Breast epithelium (tissue), 4 donors: ENCODE measurements at regions not wholly inside any gene's neighbourhood (a gene's known extent, or its start where the extent isn't known, plus 50 kb on each side); places are given as distances from the start of the nearest gene placed in this dataset.

ENCODE experiments used
- DNase-seq, 2 donors: peaks; one replicate each; pipeline ENCODE4 v3.0.0-alpha.2; 2019; ENCODE audit warnings: low spot score in 2 of 2
- H3K27ac ChIP-seq, 2 donors: fragments of 200-600 bp; sonication (generic) in 1 of 2; one replicate each; pipeline ENCODE4 v1.5.1; 2016 to 2019; ENCODE audit warnings: mild to moderate bottlenecking in 1 of 2
- H3K27me3 ChIP-seq, 2 donors: fragments of 200-600 bp; sonication (generic) in 1 of 2; one replicate each; pipeline versions ENCODE4 v1.5.1 to v1.6.0; 2017 to 2019; ENCODE audit warnings: control low read depth in 1 of 2, mild to moderate bottlenecking in 1 of 2
- H3K36me3 ChIP-seq: fragments of 200-600 bp; one replicate; pipeline ENCODE4 v1.5.1; 2019
- H3K4me1 ChIP-seq, 2 donors: fragments of 200-600 bp; sonication (generic); one replicate each; pipeline ENCODE4 v1.5.1; 2016 to 2019; ENCODE audit warnings: control low read depth in 1 of 2
- H3K4me3 ChIP-seq, 3 donors: fragments of 200-600 bp; sonication (generic); 1 replicate in 2 of 3; 2 replicates in 1 of 3; pipeline ENCODE4 v1.5.1; 2016 to 2019; ENCODE audit warnings: mild to moderate bottlenecking in 3 of 3, moderate library complexity in 2 of 3
- H3K9me3 ChIP-seq, 2 donors: fragments of 200-600 bp; sonication (generic) in 1 of 2; one replicate each; pipeline ENCODE4 v1.5.1; 2016 to 2019; ENCODE audit warnings: control low read depth in 1 of 2
- POLR2A ChIP-seq: fragments of 450-650 bp; IDR thresholded peaks from one replicate; pipeline ENCODE4 v1.6.1; 2016; ENCODE audit warnings: antibody characterized with exemption, mild to moderate bottlenecking, moderate library complexity
- POLR2AphosphoS5 ChIP-seq, 3 donors: sonication (generic); formaldehyde crosslinking; IDR thresholded peaks; one replicate each; pipeline ENCODE4 v1.6.1; 2017; ENCODE audit warnings: antibody characterized with exemption in 3 of 3
- intact Hi-C: fragments of 100-400 bp; cut with DNase I; formaldehyde crosslinking; loops from one replicate; pipeline ENCODE4 v1.15.1; 2023; ENCODE audit warnings: low total_unique reads
- TF ChIP-seq, protein P1 (sequence below), 3 donors: fragments of 450-650 bp; IDR thresholded peaks; one replicate each; pipeline ENCODE4 v1.5.1; 2016 to 2017; ENCODE audit warnings: antibody characterized with exemption in 3 of 3, mild to moderate bottlenecking in 3 of 3, moderate library complexity in 3 of 3

DNA sequence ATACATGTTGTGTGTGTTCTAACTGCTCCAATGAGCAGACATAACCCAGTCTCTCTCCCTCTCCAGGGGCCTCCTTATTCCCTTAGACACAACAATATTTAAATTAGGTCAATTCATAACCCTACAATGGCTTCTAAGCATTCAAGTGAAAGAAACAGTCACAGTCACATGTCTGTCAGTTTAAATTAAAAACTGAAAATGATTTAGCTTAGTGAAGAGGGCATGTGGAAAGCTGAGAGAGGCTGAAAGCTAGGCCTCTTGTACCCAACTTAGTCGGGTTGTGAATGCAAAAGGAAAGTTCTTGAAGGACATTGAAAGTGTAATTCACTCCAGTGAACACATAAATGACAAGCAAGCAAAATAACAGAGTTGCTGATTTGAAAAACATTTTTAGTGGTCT, 1519.6 kb downstream of the OTOL1 start:
- no peak for DNase-seq
- intact Hi-C loops: no loop called here
- H3K36me3 ChIP-seq: no peaks in the 10 kb centered on the region
- no peaks in the 10 kb centered on the region for H3K27me3 ChIP-seq
- TF ChIP-seq, protein P1, sequence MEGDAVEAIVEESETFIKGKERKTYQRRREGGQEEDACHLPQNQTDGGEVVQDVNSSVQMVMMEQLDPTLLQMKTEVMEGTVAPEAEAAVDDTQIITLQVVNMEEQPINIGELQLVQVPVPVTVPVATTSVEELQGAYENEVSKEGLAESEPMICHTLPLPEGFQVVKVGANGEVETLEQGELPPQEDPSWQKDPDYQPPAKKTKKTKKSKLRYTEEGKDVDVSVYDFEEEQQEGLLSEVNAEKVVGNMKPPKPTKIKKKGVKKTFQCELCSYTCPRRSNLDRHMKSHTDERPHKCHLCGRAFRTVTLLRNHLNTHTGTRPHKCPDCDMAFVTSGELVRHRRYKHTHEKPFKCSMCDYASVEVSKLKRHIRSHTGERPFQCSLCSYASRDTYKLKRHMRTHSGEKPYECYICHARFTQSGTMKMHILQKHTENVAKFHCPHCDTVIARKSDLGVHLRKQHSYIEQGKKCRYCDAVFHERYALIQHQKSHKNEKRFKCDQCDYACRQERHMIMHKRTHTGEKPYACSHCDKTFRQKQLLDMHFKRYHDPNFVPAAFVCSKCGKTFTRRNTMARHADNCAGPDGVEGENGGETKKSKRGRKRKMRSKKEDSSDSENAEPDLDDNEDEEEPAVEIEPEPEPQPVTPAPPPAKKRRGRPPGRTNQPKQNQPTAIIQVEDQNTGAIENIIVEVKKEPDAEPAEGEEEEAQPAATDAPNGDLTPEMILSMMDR (IDR thresholded peaks at IDR 0.05): no peak
- TF ChIP-seq POLR2AphosphoS5 (IDR thresholded peaks at IDR 0.05) (no peak), POLR2A (no peak)
- no peak overlapping the region for H3K27ac ChIP-seq
- no peaks in the 10 kb centered on the region for H3K9me3 ChIP-seq
- H3K4me3 ChIP-seq: no peak overlapping the region
- no peaks in the 10 kb centered on the region for H3K4me1 ChIP-seq

DNA sequence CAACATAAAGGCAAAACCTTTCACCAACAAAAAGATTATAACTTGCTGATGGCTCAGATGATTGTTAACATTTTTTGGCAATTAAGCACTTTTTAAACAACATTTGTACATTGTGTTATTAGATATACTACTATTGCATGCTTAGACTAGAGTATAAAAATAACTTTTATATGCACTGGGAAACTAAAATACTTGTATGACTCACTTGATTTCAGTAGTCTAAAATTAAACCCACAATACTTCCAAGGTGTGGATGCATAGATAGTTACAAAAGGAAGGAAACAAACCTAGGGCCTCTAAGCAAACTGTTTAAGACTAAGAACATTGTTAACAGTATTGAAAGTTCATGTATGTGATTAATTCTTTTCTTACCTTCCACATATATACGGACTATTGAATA, 1521.5 kb downstream of the OTOL1 start:
- no peak overlapping the region for H3K27ac ChIP-seq
- no peaks in the 10 kb centered on the region for H3K36me3 ChIP-seq
- no peak overlapping the region for H3K4me3 ChIP-seq
- no peaks in the 10 kb centered on the region for H3K27me3 ChIP-seq
- no peaks in the 10 kb centered on the region for H3K9me3 ChIP-seq
- TF ChIP-seq POLR2A: no peak
- no peak for TF ChIP-seq POLR2AphosphoS5 (IDR thresholded peaks at IDR 0.05)
- TF ChIP-seq, protein P1 (IDR thresholded peaks at IDR 0.05): no peak
- no peaks in the 10 kb centered on the region for H3K4me1 ChIP-seq
- intact Hi-C loops: no loop called here
- no peak for DNase-seq

DNA sequence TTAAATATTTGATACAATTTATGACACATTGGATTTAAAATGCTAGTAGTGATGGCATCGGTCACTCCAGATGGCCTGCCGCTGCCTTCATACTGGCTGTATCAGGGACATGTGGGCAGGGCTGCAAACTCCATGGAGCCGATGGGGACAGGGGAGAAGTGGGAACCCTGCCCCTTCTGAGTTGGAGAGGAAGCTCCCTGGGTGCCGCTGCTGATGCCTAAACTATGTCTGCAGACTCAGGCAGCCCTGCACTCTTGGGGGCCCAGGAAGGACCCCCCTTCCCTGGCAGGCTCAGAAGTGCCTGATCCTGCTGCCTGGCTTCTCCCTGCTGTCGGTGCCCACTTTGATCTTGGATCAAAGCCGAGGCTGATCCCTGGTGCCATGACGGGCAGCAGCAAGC, 1522.1 kb downstream of the OTOL1 start:
- no peaks in the 10 kb centered on the region for H3K9me3 ChIP-seq
- intact Hi-C loops: no loop called here

DNA sequence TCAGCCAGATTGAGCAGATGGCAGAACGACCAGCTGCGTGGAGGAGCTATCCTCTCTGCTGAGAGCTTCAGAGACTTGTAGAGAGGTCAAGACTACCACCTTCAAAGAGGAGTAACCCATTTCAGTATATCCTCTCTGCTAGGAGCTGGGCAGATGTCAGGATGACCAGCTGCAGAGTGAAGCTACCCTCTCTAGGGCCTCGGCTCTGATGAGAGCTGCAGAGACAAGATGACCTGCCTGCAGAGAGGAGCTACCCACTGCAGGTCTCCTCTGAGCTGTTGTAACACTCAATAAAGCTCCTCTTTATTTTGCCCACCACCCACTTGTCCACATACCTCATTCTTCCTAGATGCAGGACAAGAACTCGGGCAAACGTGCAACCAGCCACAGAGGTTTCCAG, 1522.7 kb downstream of the OTOL1 start:
- H3K27ac ChIP-seq: no peak overlapping the region
- H3K36me3 ChIP-seq: no peaks in the 10 kb centered on the region
- no peaks in the 10 kb centered on the region for H3K9me3 ChIP-seq
- intact Hi-C loops: no loop called here
- DNase-seq: no peak
- TF ChIP-seq POLR2AphosphoS5 (IDR thresholded peaks at IDR 0.05): no peak
- H3K4me1 ChIP-seq: no peaks in the 10 kb centered on the region
- H3K27me3 ChIP-seq: no peaks in the 10 kb centered on the region
- H3K4me3 ChIP-seq: no peak overlapping the region

More for the DNA sequence above, 1522.1 kb downstream of the OTOL1 start:
- TF ChIP-seq POLR2AphosphoS5 (IDR thresholded peaks at IDR 0.05) (no peak), POLR2A (no peak)
- TF ChIP-seq, protein P1 (IDR thresholded peaks at IDR 0.05): no peak
- Histone ChIP-seq H3K36me3 (no peaks in the 10 kb centered on the region), H3K27ac (no peak overlapping the region), H3K4me3 (no peak overlapping the region), H3K4me1 (no peaks in the 10 kb centered on the region), H3K27me3 (no peaks in the 10 kb centered on the region)
- DNase-seq: no peak

DNA sequence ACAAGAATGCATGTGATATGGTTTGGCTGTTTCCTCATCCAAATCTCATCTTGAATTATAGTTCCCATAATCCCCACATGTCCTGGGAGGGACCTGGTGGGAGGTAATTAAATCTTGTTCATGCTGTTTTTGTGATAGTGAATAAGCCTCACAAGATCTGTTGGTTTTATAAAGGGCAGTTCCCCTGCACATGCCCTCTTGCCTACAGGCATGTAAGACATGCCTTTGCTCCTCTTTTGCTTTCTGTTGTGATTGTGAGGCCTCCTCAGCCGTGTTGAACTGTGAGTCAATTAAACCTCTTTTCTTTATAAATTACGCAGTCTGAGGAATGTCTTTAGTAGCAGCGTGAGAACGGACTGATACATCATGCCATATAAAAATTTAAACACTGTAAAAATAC, 1537.0 kb downstream of the OTOL1 start:
- Histone ChIP-seq H3K4me1 (no peaks in the 10 kb centered on the region), H3K9me3 (no peaks in the 10 kb centered on the region), H3K27me3 (no peaks in the 10 kb centered on the region), H3K4me3 (no peak overlapping the region), H3K27ac (no peak overlapping the region), H3K36me3 (no peaks in the 10 kb centered on the region)
- no peak for TF ChIP-seq POLR2A
- TF ChIP-seq, protein P1 (IDR thresholded peaks at IDR 0.05): no peak
- no peak for TF ChIP-seq POLR2AphosphoS5 (IDR thresholded peaks at IDR 0.05)
- no peak for DNase-seq
- intact Hi-C loops: no loop called here

DNA sequence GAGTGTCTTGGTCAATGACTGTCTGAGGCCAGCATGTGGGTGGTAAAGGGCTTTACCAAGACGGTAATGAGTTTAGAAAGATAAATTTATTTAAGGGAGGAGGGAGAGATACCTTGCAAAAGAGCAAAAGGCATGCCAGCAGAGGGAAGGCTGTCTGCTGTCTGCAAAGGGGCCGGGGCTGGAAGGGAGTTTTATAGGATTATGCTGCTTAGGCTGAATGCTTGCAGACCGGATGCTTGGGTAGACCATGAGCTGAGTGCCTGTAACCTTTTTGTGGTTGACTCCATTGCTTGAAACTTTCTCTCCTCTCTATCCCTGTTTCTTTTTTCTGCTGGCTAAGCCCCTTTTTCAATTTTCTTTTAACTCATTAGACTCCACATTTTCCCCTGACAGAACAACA, 1543.0 kb downstream of the OTOL1 start:
- no peaks in the 10 kb centered on the region for H3K27me3 ChIP-seq
- no peak overlapping the region for H3K4me3 ChIP-seq
- intact Hi-C loops: no loop called here
- DNase-seq: no peak
- H3K9me3 ChIP-seq: no peaks in the 10 kb centered on the region
- H3K27ac ChIP-seq: no peak overlapping the region
- no peaks in the 10 kb centered on the region for H3K4me1 ChIP-seq
- TF ChIP-seq, protein P1 (IDR thresholded peaks at IDR 0.05): no peak
- TF ChIP-seq POLR2AphosphoS5 (IDR thresholded peaks at IDR 0.05) (no peak), POLR2A (no peak)
- H3K36me3 ChIP-seq: no peaks in the 10 kb centered on the region
